ENCODE measurements at regions not wholly inside any gene's neighbourhood (a gene's known extent, or its start where the extent isn't known, plus 50 kb on each side); places are given as distances from the start of the nearest gene placed in this dataset.

DNA sequence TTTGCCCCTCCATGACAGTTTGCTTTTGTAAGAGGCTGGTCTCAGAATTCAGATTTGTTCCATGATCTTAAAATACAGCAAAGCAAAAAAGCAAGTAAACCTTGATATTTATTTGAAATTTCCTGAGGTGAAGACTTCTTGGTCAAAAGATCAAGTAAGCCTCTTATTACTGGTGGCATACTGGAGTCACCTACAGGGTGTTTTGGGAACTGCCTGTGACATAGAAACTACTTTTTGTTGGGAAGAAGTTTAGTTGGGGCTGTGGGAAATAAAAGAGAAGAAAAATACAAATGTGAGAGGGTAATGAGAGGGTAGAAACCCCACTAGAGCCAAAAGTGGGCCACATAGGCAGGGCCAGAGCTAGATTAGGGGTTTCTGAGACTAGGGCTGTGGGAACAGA is 217.9 kb downstream of the OTUD1 start:
- H3K9ac ChIP-seq (ENCODE audit: low read length): no peak overlapping the region
- no peak overlapping the region for H3K4me2 ChIP-seq (ENCODE audit: low read length)
- H3K4me3 ChIP-seq (replicated peaks in 1 of 2; ENCODE audit: low read depth in 1 of 2, low read length in 2 of 2): no peak overlapping the region
- H2AFZ ChIP-seq (ENCODE audit: low read depth, low read length, poor library complexity, severe bottlenecking): no peak overlapping the region
- H3K27me3 ChIP-seq (ENCODE audit: insufficient read depth, low read length): no peaks in the 10 kb centered on the region
- ChIA-PET POLR2A (no interaction called here), CTCF (no interaction called here), RAD21 (ENCODE audit: low non-redundant PET in 1 of 2, low total read pairs in 2 of 2, uncharacterized antibody in 2 of 2, unreplicated experiment in 2 of 2) (no interaction called here)
- H3K9me2 ChIP-seq (ENCODE audit: insufficient read depth): no peaks in the 10 kb centered on the region
- DNase-seq (ENCODE audit: low read depth, low spot score) (no peak), ATAC-seq (no peak)
- H3K9me3 ChIP-seq (ENCODE audit: control insufficient read depth in 1 of 2, insufficient read depth in 1 of 2, low read depth in 1 of 2, low read length in 2 of 2): no peaks in the 10 kb centered on the region
- no peaks in the 10 kb centered on the region for H4K20me1 ChIP-seq (ENCODE audit: insufficient read depth)
- intact Hi-C loops (cut with micrococcal nuclease): loop anchor here (5.0 kb wide), 1 partner anchor 139 kb away; no protein-coding TSS in a partner anchor
- H3K79me2 ChIP-seq (ENCODE audit: insufficient read depth, low read length): no peaks in the 10 kb centered on the region
- no TSS peak for BruUV-seq (replicated peaks)
- peak; percentile 39; the same call in 1 of the 2 replicates for TF ChIP-seq RAD21 (IDR thresholded peaks at IDR 0.05; ENCODE audit: low read depth)
- TF ChIP-seq TCF7L2 (IDR thresholded peaks at IDR 0.05; ENCODE audit: borderline replicate concordance, extremely low read depth, insufficient read depth, insufficient read length): no peak
- TF ChIP-seq, protein P1, sequence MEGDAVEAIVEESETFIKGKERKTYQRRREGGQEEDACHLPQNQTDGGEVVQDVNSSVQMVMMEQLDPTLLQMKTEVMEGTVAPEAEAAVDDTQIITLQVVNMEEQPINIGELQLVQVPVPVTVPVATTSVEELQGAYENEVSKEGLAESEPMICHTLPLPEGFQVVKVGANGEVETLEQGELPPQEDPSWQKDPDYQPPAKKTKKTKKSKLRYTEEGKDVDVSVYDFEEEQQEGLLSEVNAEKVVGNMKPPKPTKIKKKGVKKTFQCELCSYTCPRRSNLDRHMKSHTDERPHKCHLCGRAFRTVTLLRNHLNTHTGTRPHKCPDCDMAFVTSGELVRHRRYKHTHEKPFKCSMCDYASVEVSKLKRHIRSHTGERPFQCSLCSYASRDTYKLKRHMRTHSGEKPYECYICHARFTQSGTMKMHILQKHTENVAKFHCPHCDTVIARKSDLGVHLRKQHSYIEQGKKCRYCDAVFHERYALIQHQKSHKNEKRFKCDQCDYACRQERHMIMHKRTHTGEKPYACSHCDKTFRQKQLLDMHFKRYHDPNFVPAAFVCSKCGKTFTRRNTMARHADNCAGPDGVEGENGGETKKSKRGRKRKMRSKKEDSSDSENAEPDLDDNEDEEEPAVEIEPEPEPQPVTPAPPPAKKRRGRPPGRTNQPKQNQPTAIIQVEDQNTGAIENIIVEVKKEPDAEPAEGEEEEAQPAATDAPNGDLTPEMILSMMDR (IDR thresholded peaks at IDR 0.05 in 2 of 3, conservative IDR thresholded peaks at IDR 0.05 in 1 of 3; ENCODE audit: borderline replicate concordance in 1 of 3, insufficient read depth in 1 of 3, low read depth in 2 of 3, low read length in 2 of 3): peak; percentile 20 to 58 (median 48); a peak in 5 of 6 replicates
- no peaks in the 10 kb centered on the region for H3K4me1 ChIP-seq (ENCODE audit: control insufficient read depth in 1 of 2, insufficient read depth in 2 of 2, low read length in 2 of 2)
- H3K27ac ChIP-seq (ENCODE audit: low read depth, low read length): no peak overlapping the region
- no peaks in the 10 kb centered on the region for H3K36me3 ChIP-seq (ENCODE audit: control insufficient read depth in 1 of 2, insufficient read depth in 2 of 2, low read length in 2 of 2)

DNA sequence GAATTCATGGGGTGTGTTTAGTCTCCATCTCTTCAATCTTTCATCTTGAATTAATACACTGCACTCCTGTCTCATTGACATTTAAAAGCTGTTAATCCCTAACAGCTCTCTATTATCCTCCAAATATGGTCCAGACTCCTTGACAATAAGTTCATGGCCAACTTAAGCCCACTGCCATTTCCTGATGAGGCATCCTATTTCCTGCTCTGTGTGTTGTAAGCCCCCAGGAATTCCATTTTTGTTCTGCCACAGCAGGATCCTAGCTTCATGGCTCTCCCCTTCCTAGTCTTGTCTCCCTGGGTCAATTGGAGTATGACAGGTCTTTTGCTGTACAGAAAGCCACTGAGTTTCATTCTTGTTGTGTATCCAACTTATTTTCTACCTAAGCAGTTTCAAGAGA is 218.8 kb downstream of the OTUD1 start:
- RAD21 ChIA-PET (ENCODE audit: low non-redundant PET in 1 of 2, low total read pairs in 2 of 2, uncharacterized antibody in 2 of 2, unreplicated experiment in 2 of 2): no interaction called here
- no peak for TF ChIP-seq EZH2phosphoT487 (IDR thresholded peaks at IDR 0.05; ENCODE audit: borderline replicate concordance)
- no peak for TF ChIP-seq SP1 (IDR thresholded peaks at IDR 0.05; ENCODE audit: low read depth)
- no peak for TF ChIP-seq ZNF274 (IDR thresholded peaks at IDR 0.05; ENCODE audit: low read depth, low read length)
- TF ChIP-seq EGR1 (IDR thresholded peaks at IDR 0.05; ENCODE audit: low read depth): no peak
- no peak for TF ChIP-seq CEBPB (IDR thresholded peaks at IDR 0.05; ENCODE audit: low read depth)
- no peak for TF ChIP-seq YY1 (IDR thresholded peaks at IDR 0.05; ENCODE audit: extremely low read depth, insufficient replicate concordance, low read depth, low read length)
- TF ChIP-seq SRF (IDR thresholded peaks at IDR 0.05; ENCODE audit: low read depth): no peak
- TF ChIP-seq TCF7L2 (IDR thresholded peaks at IDR 0.05; ENCODE audit: borderline replicate concordance, extremely low read depth, insufficient read depth, insufficient read length): no peak
- TF ChIP-seq FOSL1 (IDR thresholded peaks at IDR 0.05; ENCODE audit: low read depth): no peak
- TF ChIP-seq, protein P2, sequence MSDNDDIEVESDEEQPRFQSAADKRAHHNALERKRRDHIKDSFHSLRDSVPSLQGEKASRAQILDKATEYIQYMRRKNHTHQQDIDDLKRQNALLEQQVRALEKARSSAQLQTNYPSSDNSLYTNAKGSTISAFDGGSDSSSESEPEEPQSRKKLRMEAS (IDR thresholded peaks at IDR 0.05): no peak
- no peak for TF ChIP-seq ELF1 (IDR thresholded peaks at IDR 0.05; ENCODE audit: borderline replicate concordance, low read depth)
- TF ChIP-seq, protein P3, sequence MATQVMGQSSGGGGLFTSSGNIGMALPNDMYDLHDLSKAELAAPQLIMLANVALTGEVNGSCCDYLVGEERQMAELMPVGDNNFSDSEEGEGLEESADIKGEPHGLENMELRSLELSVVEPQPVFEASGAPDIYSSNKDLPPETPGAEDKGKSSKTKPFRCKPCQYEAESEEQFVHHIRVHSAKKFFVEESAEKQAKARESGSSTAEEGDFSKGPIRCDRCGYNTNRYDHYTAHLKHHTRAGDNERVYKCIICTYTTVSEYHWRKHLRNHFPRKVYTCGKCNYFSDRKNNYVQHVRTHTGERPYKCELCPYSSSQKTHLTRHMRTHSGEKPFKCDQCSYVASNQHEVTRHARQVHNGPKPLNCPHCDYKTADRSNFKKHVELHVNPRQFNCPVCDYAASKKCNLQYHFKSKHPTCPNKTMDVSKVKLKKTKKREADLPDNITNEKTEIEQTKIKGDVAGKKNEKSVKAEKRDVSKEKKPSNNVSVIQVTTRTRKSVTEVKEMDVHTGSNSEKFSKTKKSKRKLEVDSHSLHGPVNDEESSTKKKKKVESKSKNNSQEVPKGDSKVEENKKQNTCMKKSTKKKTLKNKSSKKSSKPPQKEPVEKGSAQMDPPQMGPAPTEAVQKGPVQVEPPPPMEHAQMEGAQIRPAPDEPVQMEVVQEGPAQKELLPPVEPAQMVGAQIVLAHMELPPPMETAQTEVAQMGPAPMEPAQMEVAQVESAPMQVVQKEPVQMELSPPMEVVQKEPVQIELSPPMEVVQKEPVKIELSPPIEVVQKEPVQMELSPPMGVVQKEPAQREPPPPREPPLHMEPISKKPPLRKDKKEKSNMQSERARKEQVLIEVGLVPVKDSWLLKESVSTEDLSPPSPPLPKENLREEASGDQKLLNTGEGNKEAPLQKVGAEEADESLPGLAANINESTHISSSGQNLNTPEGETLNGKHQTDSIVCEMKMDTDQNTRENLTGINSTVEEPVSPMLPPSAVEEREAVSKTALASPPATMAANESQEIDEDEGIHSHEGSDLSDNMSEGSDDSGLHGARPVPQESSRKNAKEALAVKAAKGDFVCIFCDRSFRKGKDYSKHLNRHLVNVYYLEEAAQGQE (IDR thresholded peaks at IDR 0.05; ENCODE audit: low read depth): no peak
- no peak for TF ChIP-seq POLR2AphosphoS5 (IDR thresholded peaks at IDR 0.05; ENCODE audit: low read depth, low read length)

More for the DNA sequence above, 218.8 kb downstream of the OTUD1 start:
- Histone ChIP-seq H2AFZ (ENCODE audit: low read depth, low read length, poor library complexity, severe bottlenecking) (no peak overlapping the region), H3K4me3 (replicated peaks in 1 of 2; ENCODE audit: low read depth in 1 of 2, low read length in 2 of 2) (no peak overlapping the region), H3K36me3 (ENCODE audit: control insufficient read depth in 1 of 2, insufficient read depth in 2 of 2, low read length in 2 of 2) (no peaks in the 10 kb centered on the region), H3K9me3 (ENCODE audit: control insufficient read depth in 1 of 2, insufficient read depth in 1 of 2, low read depth in 1 of 2, low read length in 2 of 2) (no peaks in the 10 kb centered on the region), H3K79me2 (ENCODE audit: insufficient read depth, low read length) (no peaks in the 10 kb centered on the region), H3K9me2 (ENCODE audit: insufficient read depth) (no peaks in the 10 kb centered on the region), H3K9ac (ENCODE audit: low read length) (no peak overlapping the region), H3K27ac (ENCODE audit: low read depth, low read length) (no peak overlapping the region), H3K27me3 (ENCODE audit: insufficient read depth, low read length) (0 out of 2 replicates have a peak, but pooled peaks cover 3% of the 10 kb centered on the region), H4K20me1 (ENCODE audit: insufficient read depth) (no peaks in the 10 kb centered on the region), H3K4me1 (ENCODE audit: control insufficient read depth in 1 of 2, insufficient read depth in 2 of 2, low read length in 2 of 2) (no peaks in the 10 kb centered on the region), H3K4me2 (ENCODE audit: low read length) (no peak overlapping the region)
- no peak for ATAC-seq
- no TSS peak for BruUV-seq (replicated peaks)
- CTCF ChIA-PET: no interaction called here
- POLR2A ChIA-PET: no interaction called here
- no peak for DNase-seq (ENCODE audit: low read depth, low spot score)
- intact Hi-C loops (cut with micrococcal nuclease): loop anchor here (5.0 kb wide), 1 partner anchor 140 kb away; no protein-coding TSS in a partner anchor
